SK-MEL-5 (cell line): ENCODE measurements at regions not wholly inside any gene's neighbourhood (a gene's known extent, or its start where the extent isn't known, plus 50 kb on each side); places are given as distances from the start of the nearest gene placed in this dataset.

Experiments
- DNase-seq: peaks from one replicate; pipeline ENCODE4 v3.0.0-alpha.2; 2016; ENCODE audit warnings: low read depth, low spot score
- in situ Hi-C: cut with HindIII; loops from 2 replicates; pipeline ENCODE4 v1.10.0; 2016; ENCODE audit warnings: low sequenced_read_pairs, high pct_unique_total_duplicates, low pct_unique_long_range_greater_than_20kb

- in situ Hi-C loops = no loop called here
- DNase-seq = no peak
Observed at GRCh38 chr12:94801745-94802144, 151.4 kb upstream of the TMCC3 start.

- in situ Hi-C loops = no loop called here
Observed at GRCh38 chr12:94799136-94799535, 148.8 kb upstream of the TMCC3 start.

GRCh38 chr12:94798113-94798512 lies 147.8 kb upstream of the TMCC3 start:
- in situ Hi-C loops = no loop called here
- DNase-seq = no peak

More at GRCh38 chr12:94799136-94799535, 148.8 kb upstream of the TMCC3 start:
- DNase-seq = no peak

- DNase-seq = peak; percentile 8
- in situ Hi-C loops = no loop called here
Observed at GRCh38 chr12:94795520-94795919, 145.2 kb upstream of the TMCC3 start.

GRCh38 chr12:94795044-94795443 lies 144.7 kb upstream of the TMCC3 start:
- DNase-seq = no peak
- in situ Hi-C loops = no loop called here

- in situ Hi-C loops = no loop called here
- no peak for DNase-seq
Observed at GRCh38 chr12:94793191-94793595, 142.8 kb upstream of the TMCC3 start.

GRCh38 chr12:94792693-94793092 lies 142.3 kb upstream of the TMCC3 start:
- no peak for DNase-seq
- in situ Hi-C loops = no loop called here

- in situ Hi-C loops = no loop called here
- no peak for DNase-seq
Observed at GRCh38 chr12:94791933-94792332, 141.6 kb upstream of the TMCC3 start.

- in situ Hi-C loops = no loop called here
- DNase-seq = no peak
Observed at GRCh38 chr12:94790825-94791224, 140.5 kb upstream of the TMCC3 start.

- in situ Hi-C loops = no loop called here
- no peak for DNase-seq
Observed at GRCh38 chr12:94790370-94790769, 140.0 kb upstream of the TMCC3 start.

GRCh38 chr12:94789510-94790225 lies 139.3 kb upstream of the TMCC3 start:
- in situ Hi-C loops = no loop called here
- DNase-seq = no peak

- in situ Hi-C loops = no loop called here
- no peak for DNase-seq
Observed at GRCh38 chr12:94788298-94788697, 137.9 kb upstream of the TMCC3 start.

- in situ Hi-C loops = no loop called here
- DNase-seq = no peak
Observed at GRCh38 chr12:94786906-94787305, 136.5 kb upstream of the TMCC3 start.

GRCh38 chr12:94783862-94784261 lies 133.5 kb upstream of the TMCC3 start:
- no peak for DNase-seq
- in situ Hi-C loops = no loop called here

- in situ Hi-C loops = no loop called here
- DNase-seq = no peak
Observed at GRCh38 chr12:94783343-94783742, 133.0 kb upstream of the TMCC3 start.

GRCh38 chr12:94781835-94782234 lies 131.5 kb upstream of the TMCC3 start:
- DNase-seq = no peak
- in situ Hi-C loops = no loop called here

- DNase-seq = no peak
- in situ Hi-C loops = no loop called here
Observed at GRCh38 chr12:94779485-94779884, 129.1 kb upstream of the TMCC3 start.

GRCh38 chr12:94777936-94778335 lies 127.6 kb upstream of the TMCC3 start:
- in situ Hi-C loops = no loop called here
- DNase-seq = no peak

- DNase-seq = no peak
- in situ Hi-C loops = no loop called here
Observed at GRCh38 chr12:94775710-94776109, 125.4 kb upstream of the TMCC3 start.

- DNase-seq = no peak
- in situ Hi-C loops = no loop called here
Observed at GRCh38 chr12:94771741-94772140, 121.4 kb upstream of the TMCC3 start.
